HG03354 (cell line): ENCODE measurements at regions not wholly inside any gene's neighbourhood (a gene's known extent, or its start where the extent isn't known, plus 50 kb on each side); places are given as distances from the start of the nearest gene placed in this dataset.

ENCODE experiments used
- ATAC-seq: cut with Tn5 transposase; IDR thresholded peaks from one replicate; pipeline ENCODE4 v1.9.1; 2021; ENCODE audit warnings: mild to moderate bottlenecking; ENCODE audit not compliant: unreplicated experiment, poor library complexity, severe bottlenecking

- no peak for ATAC-seq
These were observed 199.4 kb upstream of the FOXN3 start for GRCh38 chr14:89616425-89616824.

GRCh38 chr14:89615421-89615820 lies 198.4 kb upstream of the FOXN3 start:
- ATAC-seq = no peak

GRCh38 chr14:89614009-89614691 lies 197.1 kb upstream of the FOXN3 start:
- no peak for ATAC-seq

- no peak for ATAC-seq
These were observed 196.4 kb upstream of the FOXN3 start for GRCh38 chr14:89613260-89614008.

- no peak for ATAC-seq
These were observed 192.6 kb upstream of the FOXN3 start for GRCh38 chr14:89609500-89610100.

GRCh38 chr14:89607453-89607852 lies 190.4 kb upstream of the FOXN3 start:
- no peak for ATAC-seq

GRCh38 chr14:89603938-89604480 lies 187.0 kb upstream of the FOXN3 start:
- no peak for ATAC-seq

- no peak for ATAC-seq
These were observed 184.2 kb upstream of the FOXN3 start for GRCh38 chr14:89600950-89601826.

GRCh38 chr14:89600029-89600428 lies 183.0 kb upstream of the FOXN3 start:
- ATAC-seq = no peak

GRCh38 chr14:89598548-89599186 lies 181.6 kb upstream of the FOXN3 start:
- ATAC-seq = no peak

- no peak for ATAC-seq
These were observed 175.9 kb upstream of the FOXN3 start for GRCh38 chr14:89592961-89593360.

GRCh38 chr14:89589400-89590118 lies 172.5 kb upstream of the FOXN3 start:
- peak; percentile 60 for ATAC-seq

GRCh38 chr14:89588840-89589296 lies 171.8 kb upstream of the FOXN3 start:
- peak; percentile 42 for ATAC-seq

- ATAC-seq = no peak
These were observed 171.0 kb upstream of the FOXN3 start for GRCh38 chr14:89588016-89588415.

GRCh38 chr14:89587136-89587420 lies 170.0 kb upstream of the FOXN3 start:
- ATAC-seq = no peak

GRCh38 chr14:89586258-89587135 lies 169.5 kb upstream of the FOXN3 start:
- ATAC-seq = no peak

GRCh38 chr14:89578156-89578555 lies 161.1 kb upstream of the FOXN3 start:
- no peak for ATAC-seq

- ATAC-seq = no peak
These were observed 159.9 kb upstream of the FOXN3 start for GRCh38 chr14:89576960-89577359.
